ENCODE measurements at regions not wholly inside any gene's neighbourhood (a gene's known extent, or its start where the extent isn't known, plus 50 kb on each side); places are given as distances from the start of the nearest gene placed in this dataset.

GRCh38 chr2:173666171-173666888 is 298.8 kb downstream of the SP3 start:
- no peaks in the 10 kb centered on the region for H4K20me1 ChIP-seq (ENCODE audit: insufficient read depth)
- H3K4me3 ChIP-seq (ENCODE audit: low read length), result no peak overlapping the region
- H3K4me2 ChIP-seq (ENCODE audit: low read length), result no peak overlapping the region
- H3K9ac ChIP-seq (ENCODE audit: low read length), result no peak overlapping the region
- H2AFZ ChIP-seq (ENCODE audit: low read depth, low read length), result no peak overlapping the region
- no peaks in the 10 kb centered on the region for H3K27me3 ChIP-seq (ENCODE audit: insufficient read depth, low read depth, low read length)
- no peaks in the 10 kb centered on the region for H3K36me3 ChIP-seq (ENCODE audit: insufficient read depth, low read length)
- H3K9me3 ChIP-seq (ENCODE audit: low read length), result no peaks in the 10 kb centered on the region
- TF ChIP-seq REST (IDR thresholded peaks at IDR 0.05; ENCODE audit: borderline replicate concordance), result no peak
- no peak for TF ChIP-seq RAD21 (conservative IDR thresholded peaks at IDR 0.05)
- no peak for TF ChIP-seq TAF1 (IDR thresholded peaks at IDR 0.05; ENCODE audit: low read depth)
- no peak for TF ChIP-seq MXI1 (conservative IDR thresholded peaks at IDR 0.05; ENCODE audit: poor library complexity, severe bottlenecking)
- TF ChIP-seq CTCF (IDR thresholded peaks at IDR 0.05; ENCODE audit: poor library complexity, severe bottlenecking), result no peak
- TF ChIP-seq EZH2 (IDR thresholded peaks at IDR 0.05; ENCODE audit: borderline replicate concordance, insufficient read depth, low read length, poor library complexity, severe bottlenecking), result no peak
- no peak for TF ChIP-seq SMC3 (conservative IDR thresholded peaks at IDR 0.05; ENCODE audit: poor library complexity)
- TF ChIP-seq POLR2AphosphoS5 (IDR thresholded peaks at IDR 0.05), result no peak
- no peak for TF ChIP-seq EP300 (conservative IDR thresholded peaks at IDR 0.05; ENCODE audit: poor library complexity, severe bottlenecking)
- H3K9me2 ChIP-seq (ENCODE audit: insufficient read depth, low read length), result no peaks in the 10 kb centered on the region
- H3F3A ChIP-seq (ENCODE audit: insufficient read depth, low read length, poor library complexity, severe bottlenecking), result no peaks in the 10 kb centered on the region
- no peaks in the 10 kb centered on the region for H3K79me2 ChIP-seq (replicated peaks; ENCODE audit: insufficient read depth, low read length)
- H3K27ac ChIP-seq (ENCODE audit: low read length), result no peak overlapping the region

GRCh38 chr2:173667014-173667413 is 298.2 kb downstream of the SP3 start:
- H3K4me2 ChIP-seq (ENCODE audit: low read length), result no peak overlapping the region
- no peaks in the 10 kb centered on the region for H3K9me3 ChIP-seq (ENCODE audit: low read length)
- TF ChIP-seq SMC3 (conservative IDR thresholded peaks at IDR 0.05; ENCODE audit: poor library complexity), result no peak
- no peak for TF ChIP-seq MXI1 (conservative IDR thresholded peaks at IDR 0.05; ENCODE audit: poor library complexity, severe bottlenecking)
- no peak for TF ChIP-seq POLR2AphosphoS5 (IDR thresholded peaks at IDR 0.05)
- TF ChIP-seq TAF1 (IDR thresholded peaks at IDR 0.05; ENCODE audit: low read depth), result no peak
- no peak for TF ChIP-seq RAD21 (conservative IDR thresholded peaks at IDR 0.05)
- TF ChIP-seq REST (IDR thresholded peaks at IDR 0.05; ENCODE audit: borderline replicate concordance), result no peak
- TF ChIP-seq CTCF (IDR thresholded peaks at IDR 0.05; ENCODE audit: poor library complexity, severe bottlenecking), result no peak
- no peak for TF ChIP-seq EZH2 (IDR thresholded peaks at IDR 0.05; ENCODE audit: borderline replicate concordance, insufficient read depth, low read length, poor library complexity, severe bottlenecking)
- no peak for TF ChIP-seq EP300 (conservative IDR thresholded peaks at IDR 0.05; ENCODE audit: poor library complexity, severe bottlenecking)
- no peaks in the 10 kb centered on the region for H3K79me2 ChIP-seq (replicated peaks; ENCODE audit: insufficient read depth, low read length)
- H3K27me3 ChIP-seq (ENCODE audit: insufficient read depth, low read depth, low read length), result no peaks in the 10 kb centered on the region
- H3K4me3 ChIP-seq (ENCODE audit: low read length), result no peak overlapping the region
- no peaks in the 10 kb centered on the region for H3K9me2 ChIP-seq (ENCODE audit: insufficient read depth, low read length)
- H3F3A ChIP-seq (ENCODE audit: insufficient read depth, low read length, poor library complexity, severe bottlenecking), result no peaks in the 10 kb centered on the region
- no peak overlapping the region for H2AFZ ChIP-seq (ENCODE audit: low read depth, low read length)
- H4K20me1 ChIP-seq (ENCODE audit: insufficient read depth), result no peaks in the 10 kb centered on the region
- no peak overlapping the region for H3K27ac ChIP-seq (ENCODE audit: low read length)
- no peaks in the 10 kb centered on the region for H3K36me3 ChIP-seq (ENCODE audit: insufficient read depth, low read length)
- H3K9ac ChIP-seq (ENCODE audit: low read length), result no peak overlapping the region

Data from neural cell (in vitro differentiated cells).